ENCODE measurements at regions not wholly inside any gene's neighbourhood (a gene's known extent, or its start where the extent isn't known, plus 50 kb on each side); places are given as distances from the start of the nearest gene placed in this dataset.

DNA sequence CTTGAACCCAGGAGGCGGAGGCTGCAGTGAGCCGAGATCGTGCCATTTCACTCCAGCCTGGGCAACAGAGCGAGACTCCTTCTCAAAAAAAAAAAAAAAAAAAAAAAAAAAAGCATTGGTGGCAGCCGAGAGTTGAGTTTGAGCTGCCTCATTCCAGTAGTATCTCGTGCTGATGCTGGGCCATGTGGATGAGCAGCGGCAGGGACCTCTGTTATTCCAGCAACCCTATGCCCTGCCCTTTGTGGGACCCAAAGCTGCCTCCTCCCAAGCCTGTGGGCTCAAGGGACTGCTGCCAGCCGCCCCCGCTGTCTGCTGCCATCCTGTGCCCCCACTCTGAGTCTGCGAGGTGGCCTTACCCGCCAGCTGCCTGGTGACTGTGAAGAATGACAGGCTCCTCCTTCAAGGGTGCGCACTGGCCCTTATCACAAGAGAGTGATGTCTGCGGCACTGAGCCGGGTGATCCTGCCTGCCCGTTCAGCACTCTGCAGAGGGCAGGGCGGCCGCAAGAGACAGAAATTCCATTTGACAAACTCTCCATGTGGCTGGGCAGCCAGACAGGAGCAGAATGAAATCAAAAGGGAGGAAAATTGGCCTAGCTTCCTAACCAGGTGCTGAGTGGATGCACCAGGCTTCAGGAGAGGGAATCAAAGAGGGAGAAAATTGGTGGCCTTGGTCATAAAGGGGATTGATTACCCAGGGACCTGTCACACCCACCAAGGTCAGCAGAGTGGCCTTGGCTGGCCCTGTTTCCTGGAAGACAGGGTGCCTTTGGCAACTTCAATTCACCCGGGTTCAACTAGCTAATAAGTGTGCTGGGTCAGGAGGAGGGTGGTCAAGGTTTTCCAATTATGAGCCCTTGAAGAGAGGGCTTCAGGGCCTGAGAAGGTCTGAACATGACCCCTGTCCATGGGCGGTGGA lies 65.3 kb upstream of the ZMIZ1 start:
- TF ChIP-seq TEAD4 (IDR thresholded peaks at IDR 0.05; ENCODE audit: borderline replicate concordance, insufficient read depth) (no peak), NRF1 (IDR thresholded peaks at IDR 0.05; ENCODE audit: low read depth, low read length) (no peak), TAF1 (IDR thresholded peaks at IDR 0.05; ENCODE audit: borderline replicate concordance, low read depth, low read length) (no peak), YY1 (IDR thresholded peaks at IDR 0.05; ENCODE audit: low read depth) (no peak)
- TF ChIP-seq, protein P1, sequence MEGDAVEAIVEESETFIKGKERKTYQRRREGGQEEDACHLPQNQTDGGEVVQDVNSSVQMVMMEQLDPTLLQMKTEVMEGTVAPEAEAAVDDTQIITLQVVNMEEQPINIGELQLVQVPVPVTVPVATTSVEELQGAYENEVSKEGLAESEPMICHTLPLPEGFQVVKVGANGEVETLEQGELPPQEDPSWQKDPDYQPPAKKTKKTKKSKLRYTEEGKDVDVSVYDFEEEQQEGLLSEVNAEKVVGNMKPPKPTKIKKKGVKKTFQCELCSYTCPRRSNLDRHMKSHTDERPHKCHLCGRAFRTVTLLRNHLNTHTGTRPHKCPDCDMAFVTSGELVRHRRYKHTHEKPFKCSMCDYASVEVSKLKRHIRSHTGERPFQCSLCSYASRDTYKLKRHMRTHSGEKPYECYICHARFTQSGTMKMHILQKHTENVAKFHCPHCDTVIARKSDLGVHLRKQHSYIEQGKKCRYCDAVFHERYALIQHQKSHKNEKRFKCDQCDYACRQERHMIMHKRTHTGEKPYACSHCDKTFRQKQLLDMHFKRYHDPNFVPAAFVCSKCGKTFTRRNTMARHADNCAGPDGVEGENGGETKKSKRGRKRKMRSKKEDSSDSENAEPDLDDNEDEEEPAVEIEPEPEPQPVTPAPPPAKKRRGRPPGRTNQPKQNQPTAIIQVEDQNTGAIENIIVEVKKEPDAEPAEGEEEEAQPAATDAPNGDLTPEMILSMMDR (IDR thresholded peaks at IDR 0.05), result no peak
- TF ChIP-seq, protein P2, sequence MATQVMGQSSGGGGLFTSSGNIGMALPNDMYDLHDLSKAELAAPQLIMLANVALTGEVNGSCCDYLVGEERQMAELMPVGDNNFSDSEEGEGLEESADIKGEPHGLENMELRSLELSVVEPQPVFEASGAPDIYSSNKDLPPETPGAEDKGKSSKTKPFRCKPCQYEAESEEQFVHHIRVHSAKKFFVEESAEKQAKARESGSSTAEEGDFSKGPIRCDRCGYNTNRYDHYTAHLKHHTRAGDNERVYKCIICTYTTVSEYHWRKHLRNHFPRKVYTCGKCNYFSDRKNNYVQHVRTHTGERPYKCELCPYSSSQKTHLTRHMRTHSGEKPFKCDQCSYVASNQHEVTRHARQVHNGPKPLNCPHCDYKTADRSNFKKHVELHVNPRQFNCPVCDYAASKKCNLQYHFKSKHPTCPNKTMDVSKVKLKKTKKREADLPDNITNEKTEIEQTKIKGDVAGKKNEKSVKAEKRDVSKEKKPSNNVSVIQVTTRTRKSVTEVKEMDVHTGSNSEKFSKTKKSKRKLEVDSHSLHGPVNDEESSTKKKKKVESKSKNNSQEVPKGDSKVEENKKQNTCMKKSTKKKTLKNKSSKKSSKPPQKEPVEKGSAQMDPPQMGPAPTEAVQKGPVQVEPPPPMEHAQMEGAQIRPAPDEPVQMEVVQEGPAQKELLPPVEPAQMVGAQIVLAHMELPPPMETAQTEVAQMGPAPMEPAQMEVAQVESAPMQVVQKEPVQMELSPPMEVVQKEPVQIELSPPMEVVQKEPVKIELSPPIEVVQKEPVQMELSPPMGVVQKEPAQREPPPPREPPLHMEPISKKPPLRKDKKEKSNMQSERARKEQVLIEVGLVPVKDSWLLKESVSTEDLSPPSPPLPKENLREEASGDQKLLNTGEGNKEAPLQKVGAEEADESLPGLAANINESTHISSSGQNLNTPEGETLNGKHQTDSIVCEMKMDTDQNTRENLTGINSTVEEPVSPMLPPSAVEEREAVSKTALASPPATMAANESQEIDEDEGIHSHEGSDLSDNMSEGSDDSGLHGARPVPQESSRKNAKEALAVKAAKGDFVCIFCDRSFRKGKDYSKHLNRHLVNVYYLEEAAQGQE (IDR thresholded peaks at IDR 0.05; ENCODE audit: low read depth, low read length), result no peak
